ENCODE measurements at regions not wholly inside any gene's neighbourhood (a gene's known extent, or its start where the extent isn't known, plus 50 kb on each side); places are given as distances from the start of the nearest gene placed in this dataset.

DNA sequence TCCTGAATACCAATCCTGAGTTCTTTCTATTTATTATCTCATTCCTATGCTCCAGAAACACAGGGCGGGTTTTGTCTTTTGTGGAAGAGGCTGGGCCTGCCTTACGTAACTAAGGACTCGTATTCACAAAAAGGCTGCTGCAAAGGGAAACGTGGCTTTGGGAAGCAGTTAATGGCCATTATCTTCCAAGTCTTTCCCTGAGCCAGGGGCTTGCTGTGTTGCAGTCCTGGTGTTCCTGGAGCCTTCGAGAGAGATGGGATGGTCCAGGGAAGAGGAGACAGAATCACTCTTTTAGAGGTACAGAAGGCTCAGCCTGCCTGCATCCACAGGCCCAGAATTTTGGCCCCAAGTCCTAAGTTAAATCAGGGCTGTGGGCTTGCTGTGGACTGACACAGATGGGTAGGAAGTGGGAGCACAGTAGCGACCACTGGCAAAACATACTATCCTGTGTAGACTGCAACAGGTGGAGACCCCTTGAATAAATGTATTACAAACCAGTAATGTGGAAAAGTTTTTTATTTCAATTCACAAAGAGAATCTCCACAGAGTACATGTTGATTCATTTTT is 139.4 kb upstream of the ST6GAL2 start:
- no peak for DNase-seq (ENCODE audit: low spot score)

DNA sequence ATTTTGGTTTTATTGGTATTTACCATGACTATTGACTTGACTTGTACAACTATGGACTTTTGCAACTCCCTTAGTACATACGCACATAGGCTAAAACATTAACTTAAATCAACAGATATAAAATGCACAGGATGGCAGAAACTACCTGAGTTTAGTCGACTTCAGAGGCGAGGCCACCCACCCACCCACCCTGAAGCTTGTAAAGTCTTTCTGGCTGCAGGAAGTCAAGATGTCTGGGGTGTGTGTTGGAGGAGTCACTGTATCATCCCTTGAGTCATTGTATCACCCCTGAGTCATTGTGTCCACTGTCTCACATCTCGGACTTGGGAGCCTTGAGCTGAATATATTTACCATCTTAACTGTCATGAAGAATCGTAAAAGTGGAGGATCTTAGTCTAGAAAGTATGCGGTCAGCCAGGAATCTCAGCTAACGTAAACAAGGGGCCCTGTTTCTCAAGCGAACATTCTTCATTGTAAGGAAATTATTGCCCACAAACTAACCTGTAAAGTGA is 140.0 kb upstream of the ST6GAL2 start:
- DNase-seq (ENCODE audit: low spot score) = no peak

DNA sequence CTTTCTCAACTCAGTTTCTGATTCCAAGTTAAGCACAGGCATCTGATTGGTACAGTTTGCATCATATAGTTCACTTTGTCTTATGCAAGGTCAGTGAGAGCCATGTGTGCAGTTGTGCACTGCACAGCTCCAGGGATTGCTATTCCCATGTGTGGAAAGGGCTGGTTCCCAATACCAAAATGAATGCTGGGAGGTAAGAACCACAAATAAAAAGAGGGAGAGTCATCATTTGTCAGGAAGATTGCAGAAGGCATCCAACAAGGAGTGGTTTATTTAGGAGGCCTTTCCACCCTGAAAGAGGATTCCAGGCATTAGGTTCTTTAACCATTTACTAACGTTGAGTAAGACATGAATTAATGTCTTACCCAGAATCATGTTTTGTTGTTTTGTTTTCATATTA is 141.2 kb upstream of the ST6GAL2 start:
- DNase-seq (ENCODE audit: low spot score) = no peak

DNA sequence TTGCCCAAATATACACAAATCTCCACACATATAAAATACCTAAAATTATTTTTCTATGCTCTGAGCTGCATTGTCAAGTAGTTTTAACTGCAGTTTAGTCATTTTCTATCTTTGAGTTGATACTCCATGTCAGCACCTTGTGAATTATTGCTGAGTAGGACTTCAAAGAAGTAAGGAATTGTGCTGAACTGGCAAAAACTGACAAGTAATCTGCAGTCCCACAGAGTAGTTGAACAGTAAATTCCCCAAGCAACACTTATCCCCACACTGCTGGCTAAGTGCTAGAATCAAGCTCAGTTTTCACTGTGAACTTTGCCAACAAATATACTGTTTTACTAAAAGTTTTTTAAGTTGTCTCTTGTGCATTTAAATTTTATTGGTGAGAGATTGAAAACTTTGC is 141.8 kb upstream of the ST6GAL2 start:
- no peak for DNase-seq (ENCODE audit: low spot score)

DNA sequence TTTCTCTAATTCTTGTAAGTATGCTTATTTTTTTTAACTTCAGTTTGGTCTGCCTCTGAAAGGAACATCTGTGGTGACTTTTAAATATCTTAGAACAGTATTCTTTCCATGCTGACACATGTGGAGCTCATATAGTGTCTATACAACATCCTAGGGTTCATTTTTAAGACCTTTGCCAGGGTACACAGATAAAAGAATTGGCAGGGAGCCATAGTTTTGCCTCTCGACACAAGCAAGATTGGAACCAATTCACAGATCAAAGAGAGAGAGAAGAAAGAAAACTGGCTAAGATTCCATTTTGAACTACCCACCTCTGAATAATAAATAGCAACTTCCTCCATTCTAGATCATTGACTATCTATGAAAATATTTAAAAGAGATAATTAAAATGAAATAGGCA is 142.7 kb upstream of the ST6GAL2 start:
- no peak for DNase-seq (ENCODE audit: low spot score)

DNA sequence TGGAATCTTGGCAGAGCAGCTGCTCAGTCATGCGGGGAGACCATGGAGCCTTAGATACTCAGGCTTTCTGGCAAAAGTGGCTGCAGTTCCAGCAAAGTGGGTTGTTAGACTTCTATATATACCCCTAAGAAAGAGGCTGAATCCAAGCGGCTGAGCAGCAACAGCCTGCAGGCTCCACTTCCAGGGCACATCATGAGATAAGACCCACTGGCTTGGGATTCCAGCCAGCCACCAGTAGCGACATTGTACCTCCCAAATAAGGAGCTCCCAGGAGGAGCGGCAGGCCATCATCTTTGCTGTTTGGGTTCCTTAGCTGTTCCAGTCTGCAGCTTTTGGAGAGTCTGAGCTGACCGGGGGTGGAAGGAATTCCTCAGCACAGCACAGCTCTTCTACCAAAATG is 150.3 kb upstream of the ST6GAL2 start:
- DNase-seq (ENCODE audit: low spot score) = no peak

DNA sequence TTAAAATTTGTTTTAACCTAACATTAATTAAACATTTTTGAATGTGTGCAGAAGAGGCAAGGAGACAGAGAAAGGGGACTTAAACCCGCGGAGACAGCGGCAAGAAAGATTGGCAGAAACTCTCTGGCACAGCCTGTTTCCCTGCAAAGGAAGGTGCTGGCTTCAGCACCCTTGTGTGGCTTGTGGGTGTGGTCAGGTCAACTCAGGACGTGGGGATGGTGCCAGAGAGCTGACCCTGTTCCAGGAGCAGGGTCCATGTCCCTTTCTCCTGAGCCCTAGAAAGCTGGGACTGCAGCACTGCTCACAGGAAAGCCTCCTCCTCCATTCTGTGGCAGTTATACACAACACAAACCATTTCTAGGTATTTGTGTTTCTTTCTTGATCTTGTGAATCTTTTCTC is 176.2 kb upstream of the ST6GAL2 start:
- DNase-seq (ENCODE audit: low spot score) = no peak

DNA sequence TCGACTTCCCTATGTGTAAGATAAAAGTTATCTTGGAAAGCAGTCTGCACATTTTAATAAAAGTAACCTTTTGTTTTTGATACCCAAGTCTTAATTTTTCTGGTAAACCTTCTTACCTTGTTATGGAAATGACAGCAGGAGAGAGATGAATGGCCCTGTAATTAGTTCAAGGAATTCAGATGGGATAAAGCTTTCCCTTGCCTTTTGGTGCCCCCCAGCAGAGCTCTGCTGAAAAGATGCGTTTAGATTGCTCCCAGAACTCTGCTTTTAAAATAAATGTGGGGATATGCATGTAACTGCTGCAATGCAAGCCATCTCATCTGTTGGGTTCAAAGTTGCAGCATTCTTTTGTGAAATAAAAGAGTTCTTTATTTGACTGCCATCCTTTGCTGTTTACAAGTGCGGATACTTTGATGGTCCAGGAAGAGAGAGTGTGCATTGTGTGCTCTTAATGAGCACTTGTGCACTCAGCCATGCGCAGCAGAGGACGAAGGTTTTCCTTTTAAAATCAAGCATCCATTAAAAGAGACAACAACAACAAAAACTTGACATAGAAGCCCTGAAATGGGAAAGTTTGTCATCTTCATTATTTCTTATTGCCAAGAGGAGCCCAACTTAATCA is 176.7 kb upstream of the ST6GAL2 start:
- no peak for DNase-seq (ENCODE audit: low spot score)

DNA sequence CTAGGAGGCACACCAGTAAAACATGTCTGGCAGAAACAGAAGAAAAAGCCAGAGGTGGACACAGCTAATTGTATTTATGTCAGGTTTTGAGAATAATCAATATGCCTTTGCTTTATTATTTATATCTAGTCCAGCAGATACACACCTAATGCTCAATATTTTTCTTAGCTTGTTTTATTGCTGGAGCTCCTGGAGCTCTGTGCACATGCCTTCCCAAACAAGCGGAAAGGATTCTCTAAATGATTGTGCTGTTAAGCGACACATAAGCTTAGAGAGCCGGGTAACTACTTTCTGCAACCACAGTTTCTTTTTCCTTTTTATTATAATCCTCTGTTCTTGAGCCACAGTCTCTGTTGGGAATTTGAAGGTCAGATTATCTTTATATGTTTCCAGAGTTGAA is 177.3 kb upstream of the ST6GAL2 start:
- DNase-seq (ENCODE audit: low spot score) = no peak

DNA sequence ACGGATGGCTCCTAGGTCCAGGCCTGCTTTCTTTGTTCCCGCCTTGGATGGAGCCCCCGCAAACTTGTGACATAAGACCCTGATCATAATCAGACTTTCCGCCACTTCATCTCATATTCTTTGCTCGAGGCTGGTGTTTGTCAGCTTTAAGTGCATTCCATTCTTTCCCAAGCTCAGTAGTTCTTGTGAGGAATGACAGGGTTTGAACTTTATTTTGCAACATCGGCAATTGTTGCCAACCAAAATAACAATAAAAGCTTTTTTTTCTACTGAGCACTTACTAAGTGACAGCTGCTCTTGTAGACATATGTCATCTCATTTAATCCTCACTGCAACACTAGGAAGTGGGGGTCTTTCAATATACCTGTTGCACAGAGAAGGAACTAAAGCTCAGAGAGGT is 178.8 kb upstream of the ST6GAL2 start:
- DNase-seq (ENCODE audit: low spot score) = no peak

DNA sequence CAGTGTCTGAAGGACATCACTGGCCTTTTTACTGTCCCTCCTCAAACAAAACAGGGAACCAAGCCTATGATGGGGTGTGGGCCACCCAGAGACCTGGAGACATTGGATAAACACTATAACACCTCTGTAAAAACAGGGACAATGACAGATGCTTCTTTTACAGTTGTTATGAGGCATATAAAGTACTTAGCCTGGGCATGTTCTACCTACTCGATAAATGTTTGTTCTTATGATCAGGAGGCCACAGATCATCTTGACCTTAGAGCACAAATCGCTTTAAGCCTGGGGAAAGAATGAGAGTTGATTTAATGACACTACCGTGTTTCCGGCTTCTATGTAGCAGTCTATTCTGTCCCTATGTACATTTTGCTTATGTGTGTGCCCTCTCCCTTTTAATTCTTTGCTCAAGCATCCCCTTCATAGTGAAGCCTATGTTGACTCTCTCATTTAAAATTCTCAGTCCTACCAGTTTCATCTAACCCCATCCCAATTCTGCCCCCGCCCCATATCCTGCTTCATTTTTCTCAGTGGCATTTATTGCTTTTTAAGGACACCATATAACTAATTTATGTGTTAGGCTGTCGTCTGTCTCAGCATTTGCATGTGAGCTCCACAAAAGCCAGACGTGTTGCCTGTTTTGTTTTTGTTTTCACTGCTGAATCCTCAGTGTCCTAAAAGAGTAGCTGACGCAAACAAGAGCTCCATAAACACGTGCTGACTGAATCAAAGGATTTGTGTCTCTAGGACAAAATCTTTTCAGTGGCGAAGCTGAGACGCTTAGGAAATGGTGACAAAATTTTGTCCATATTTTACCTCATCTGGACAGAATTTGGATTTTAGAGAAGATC is 182.3 kb upstream of the ST6GAL2 start:
- no peak for DNase-seq (ENCODE audit: low spot score)

DNA sequence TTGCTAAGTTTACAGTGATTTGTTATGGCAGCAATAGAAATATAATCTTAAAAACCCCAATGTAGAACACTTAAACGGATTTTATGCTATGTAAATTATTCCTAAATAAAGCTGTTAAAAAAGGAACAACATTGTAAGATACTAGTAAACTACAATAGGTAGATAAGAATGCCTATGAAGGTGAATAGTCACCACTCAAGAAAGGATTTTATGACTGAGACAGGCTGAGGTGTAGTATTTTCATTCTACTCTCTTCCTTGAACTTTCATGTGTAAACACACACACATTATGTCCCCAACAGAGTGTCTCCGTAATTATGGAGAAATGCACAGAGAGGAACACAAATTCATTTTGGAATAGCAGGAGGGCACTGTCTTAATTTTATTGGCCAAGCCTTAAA is 183.9 kb upstream of the ST6GAL2 start:
- no peak for DNase-seq (ENCODE audit: low spot score)

DNA sequence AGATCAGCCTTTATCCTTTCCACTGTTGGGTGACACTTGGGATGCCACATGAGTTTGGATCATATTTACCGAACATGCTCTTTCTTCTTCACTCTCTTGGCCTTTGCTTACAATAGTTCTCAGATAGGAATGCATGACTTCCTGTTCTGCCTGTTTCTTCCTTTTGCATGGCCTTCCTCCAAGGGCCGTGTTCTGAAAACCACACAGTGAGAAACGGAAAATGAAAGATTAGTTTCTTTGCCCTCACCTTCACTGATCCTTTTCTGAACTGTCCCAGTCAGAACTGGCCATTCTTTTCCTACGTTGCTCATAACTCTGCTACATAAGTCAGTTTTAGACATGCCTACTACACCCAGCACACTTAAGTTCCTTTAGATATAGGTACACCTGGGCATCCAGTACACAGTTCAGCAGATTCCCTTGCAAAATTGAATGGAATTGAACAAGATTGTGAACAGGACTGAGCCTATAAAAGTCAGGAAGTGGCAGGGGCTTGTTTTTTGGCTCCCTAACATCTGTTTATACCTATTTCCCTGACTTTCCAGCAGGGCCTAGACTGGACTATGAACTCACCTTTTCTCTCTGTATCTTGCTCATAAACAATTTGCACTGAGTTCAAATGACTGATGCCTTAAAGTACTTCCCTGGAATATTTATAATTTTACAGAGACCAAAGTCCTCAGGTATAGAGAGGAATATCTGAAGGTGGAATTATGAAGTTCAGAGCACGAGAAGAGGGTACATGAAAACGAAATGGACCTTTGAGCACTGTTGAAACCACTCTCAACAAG is 186.4 kb upstream of the ST6GAL2 start:
- no peak for DNase-seq (ENCODE audit: low spot score)

DNA sequence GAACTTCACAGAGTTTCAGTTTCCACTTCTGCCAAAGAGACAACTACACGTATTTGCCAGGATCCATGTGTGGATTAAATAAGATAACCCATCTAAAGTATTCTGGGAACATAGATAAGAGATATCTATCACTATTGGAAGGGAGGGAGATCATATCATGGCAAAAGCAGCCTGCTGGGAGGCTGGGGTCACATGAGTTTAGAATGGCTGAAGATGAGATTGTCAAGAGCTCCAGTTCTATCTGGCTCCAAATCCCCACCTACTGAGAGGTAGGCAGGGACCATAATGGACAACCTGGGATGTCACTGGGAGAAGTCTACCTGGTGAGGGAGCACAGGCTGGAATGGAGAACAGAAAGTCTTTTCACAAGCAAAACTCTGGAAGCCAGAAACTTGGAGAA is 192.6 kb upstream of the ST6GAL2 start:
- DNase-seq (ENCODE audit: low spot score) = no peak

DNA sequence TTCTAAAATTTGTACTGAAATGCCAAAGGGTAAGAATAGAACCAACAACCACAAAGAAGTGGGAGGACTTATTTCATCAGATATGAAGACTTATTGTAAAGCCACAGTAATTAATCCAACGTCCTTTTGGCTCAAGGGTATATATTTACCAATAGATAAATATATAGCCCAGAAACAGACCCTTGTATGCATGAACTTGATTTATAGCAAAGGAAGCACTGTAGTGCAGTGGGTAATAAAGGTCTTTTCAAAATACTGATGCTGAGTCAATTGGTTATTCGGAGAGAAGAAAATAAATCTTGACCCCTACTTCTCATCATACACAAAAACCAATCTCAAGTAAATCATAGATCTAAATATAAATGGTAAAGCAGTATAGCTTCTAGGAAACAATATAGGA is 200.5 kb upstream of the ST6GAL2 start:
- no peak for DNase-seq (ENCODE audit: low spot score)

DNA sequence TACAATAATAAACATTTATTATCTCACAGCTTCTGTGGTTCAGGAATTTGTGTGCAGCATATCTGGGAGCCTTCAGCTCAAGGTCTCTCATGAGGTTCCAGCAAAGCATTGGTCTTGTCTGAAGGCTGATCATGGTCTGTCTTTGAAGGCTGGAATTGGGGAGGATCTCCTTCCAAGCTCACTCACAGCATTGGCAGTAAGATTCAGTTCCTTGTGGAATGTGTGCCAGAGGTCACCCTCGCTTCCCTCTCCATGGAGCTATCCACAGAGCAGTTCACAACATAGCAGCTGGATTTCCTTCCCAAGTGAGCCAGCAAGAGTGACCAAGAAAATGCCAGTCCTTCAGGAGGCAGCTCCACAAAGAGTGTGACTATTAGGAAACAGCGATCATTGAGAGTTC is 202.2 kb upstream of the ST6GAL2 start:
- no peak for DNase-seq (ENCODE audit: low spot score)

DNA sequence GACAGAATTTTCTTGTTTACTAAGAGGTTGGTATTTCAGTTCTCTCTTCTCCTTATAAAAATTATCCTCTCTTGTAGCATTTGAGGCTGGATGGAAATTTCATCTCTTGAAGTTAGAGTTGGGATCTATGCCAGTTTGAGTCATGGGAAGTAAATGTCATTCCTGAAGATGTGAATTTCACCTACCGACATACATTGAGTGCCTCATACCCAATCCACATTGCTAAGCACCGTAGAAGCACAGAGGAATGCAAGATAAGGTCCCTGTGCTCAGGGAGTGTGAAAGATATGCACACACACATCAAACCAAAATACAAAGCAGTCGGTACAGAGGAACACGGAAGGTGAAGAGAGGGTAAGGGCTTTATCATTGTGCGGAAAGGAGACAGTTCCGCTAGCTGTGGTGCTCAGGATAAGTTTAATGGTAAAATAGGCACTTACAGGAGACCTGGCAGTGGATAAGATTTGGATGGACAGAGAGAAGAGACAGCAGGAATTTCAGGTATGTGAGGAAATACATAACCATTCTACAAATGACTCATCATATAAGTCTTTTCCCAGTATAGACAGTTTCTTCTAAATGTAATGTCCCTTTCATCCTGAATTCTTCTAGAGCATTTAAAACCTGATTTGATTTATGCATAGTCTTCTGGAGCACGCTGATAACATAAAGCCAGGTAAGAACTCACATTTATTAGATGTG is 205.3 kb upstream of the ST6GAL2 start:
- no peak for DNase-seq (ENCODE audit: low spot score)

DNA sequence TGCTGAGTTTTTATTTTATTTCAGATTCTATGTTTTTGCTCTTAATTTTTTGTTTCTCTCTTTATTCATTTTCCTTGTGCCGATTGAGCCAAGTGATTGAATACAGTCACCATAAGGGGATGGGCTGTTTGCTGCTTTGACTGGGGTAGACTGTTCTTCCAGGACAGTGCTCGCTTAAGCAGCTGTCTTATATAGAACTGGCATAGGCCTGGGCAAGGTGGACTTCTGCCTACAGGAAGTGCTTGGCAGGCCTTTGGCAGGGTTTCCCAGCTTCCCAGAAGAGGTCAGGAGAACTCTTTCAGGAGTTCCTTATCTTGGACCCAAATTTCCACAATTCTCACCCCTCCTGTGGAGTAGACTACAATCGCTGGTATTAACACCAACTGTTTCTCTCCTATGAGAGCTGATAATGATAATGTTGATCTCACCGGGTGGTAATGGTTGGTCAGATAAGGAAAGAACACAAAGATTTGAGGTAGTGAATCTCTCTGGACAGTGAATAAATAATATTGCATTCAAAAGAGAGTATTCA is 207.5 kb upstream of the ST6GAL2 start:
- no peak for DNase-seq (ENCODE audit: low spot score)

DNA sequence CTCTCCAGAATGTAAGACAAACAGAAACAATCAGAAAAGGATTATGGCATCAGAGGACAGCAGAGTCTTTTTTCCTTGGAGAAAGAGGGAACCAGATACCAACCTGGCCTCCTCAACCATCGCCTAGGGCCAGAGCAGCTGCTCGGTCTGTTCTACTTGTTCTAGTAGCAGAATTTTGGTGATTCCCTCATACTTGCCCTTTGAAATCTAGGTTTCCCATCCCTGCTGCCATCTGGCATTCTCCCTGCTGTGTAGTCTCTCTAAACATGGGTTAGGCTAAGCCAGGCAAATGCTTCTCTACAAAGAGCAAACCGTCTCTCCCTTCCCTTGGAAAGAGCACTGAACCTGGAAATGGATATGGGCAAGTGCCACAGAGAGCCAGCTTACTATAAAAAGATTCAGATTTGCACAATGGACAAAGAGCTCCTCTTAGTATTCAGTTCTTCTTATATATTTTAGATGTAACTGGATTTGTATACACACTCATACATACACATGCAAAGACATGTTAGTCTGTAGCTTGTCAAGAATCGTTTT is 208.6 kb upstream of the ST6GAL2 start:
- DNase-seq (ENCODE audit: low spot score) = no peak

DNA sequence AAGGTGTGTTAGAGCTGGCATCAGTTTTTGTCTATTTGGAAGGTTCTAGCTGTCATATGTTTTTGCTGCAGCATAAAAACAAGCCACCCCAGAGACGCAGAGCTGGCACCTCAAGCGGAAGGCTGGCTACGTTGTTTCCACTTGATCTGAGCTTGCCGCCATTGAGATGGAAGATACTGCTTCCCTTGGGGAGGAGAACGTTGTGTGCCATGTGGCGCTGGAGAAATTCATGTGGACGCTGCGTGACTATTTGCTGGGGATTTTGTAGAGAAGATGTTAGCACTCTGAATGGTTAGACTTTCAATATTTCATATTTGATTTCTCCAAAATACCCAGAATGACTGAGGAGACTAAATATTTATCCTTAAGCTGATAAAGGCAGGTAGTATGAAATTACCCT is 216.2 kb upstream of the ST6GAL2 start:
- DNase-seq (ENCODE audit: low spot score) = no peak

DNA sequence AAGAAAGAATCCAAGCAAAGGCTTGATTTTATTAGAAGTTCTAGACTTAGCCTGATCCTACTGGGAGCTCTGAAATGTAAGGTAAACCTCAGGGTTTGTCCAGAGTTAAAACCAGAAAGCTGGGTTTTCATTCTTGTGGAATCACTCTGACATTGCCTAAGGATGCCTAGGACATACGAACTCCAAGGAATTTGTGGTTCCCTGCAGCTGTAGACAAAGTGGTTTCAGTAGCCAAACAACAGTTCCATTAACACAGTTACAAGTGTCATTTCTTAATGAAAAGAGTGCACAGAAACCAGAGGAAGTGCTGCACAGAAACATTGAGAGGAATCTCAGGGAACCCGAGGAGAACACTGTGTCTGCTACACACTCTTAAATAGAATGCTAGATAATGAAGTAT is 221.4 kb upstream of the ST6GAL2 start:
- DNase-seq (ENCODE audit: low spot score) = no peak
